ENCODE measurements at regions not wholly inside any gene's neighbourhood (a gene's known extent, or its start where the extent isn't known, plus 50 kb on each side); places are given as distances from the start of the nearest gene placed in this dataset.

DNA sequence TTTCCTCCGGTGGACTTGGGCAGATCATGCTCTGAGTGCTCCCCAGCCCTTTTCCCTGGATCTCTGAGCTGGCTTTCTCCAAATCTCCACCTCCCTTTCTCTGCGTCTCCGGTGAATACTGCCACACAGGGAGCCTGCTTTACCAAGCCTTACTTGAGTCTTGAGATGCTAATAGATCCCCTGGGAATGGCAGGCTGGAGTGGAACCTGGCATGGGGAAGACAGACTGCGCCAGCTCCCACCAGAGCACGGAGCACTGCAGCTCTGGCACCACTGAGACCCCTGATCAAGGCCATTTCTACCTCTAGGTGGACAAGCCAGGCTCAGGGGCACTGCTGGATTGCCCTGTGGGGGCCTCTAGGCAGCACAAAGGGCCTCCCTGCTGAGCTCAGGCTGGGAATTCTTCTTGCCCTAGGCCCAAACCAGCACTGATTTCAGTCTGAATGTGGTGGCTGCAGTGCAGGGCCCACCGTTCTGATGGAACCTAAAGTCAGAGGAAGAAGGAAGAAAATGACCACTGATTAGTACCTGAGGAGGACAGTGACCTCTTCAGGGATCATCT is 74.3 kb upstream of the CRHR1 start:
- TF ChIP-seq POLR2AphosphoS5 (IDR thresholded peaks at IDR 0.05; ENCODE audit: low read depth, low read length): no peak
- TF ChIP-seq, protein P1, sequence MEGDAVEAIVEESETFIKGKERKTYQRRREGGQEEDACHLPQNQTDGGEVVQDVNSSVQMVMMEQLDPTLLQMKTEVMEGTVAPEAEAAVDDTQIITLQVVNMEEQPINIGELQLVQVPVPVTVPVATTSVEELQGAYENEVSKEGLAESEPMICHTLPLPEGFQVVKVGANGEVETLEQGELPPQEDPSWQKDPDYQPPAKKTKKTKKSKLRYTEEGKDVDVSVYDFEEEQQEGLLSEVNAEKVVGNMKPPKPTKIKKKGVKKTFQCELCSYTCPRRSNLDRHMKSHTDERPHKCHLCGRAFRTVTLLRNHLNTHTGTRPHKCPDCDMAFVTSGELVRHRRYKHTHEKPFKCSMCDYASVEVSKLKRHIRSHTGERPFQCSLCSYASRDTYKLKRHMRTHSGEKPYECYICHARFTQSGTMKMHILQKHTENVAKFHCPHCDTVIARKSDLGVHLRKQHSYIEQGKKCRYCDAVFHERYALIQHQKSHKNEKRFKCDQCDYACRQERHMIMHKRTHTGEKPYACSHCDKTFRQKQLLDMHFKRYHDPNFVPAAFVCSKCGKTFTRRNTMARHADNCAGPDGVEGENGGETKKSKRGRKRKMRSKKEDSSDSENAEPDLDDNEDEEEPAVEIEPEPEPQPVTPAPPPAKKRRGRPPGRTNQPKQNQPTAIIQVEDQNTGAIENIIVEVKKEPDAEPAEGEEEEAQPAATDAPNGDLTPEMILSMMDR (IDR thresholded peaks at IDR 0.05): no peak

Measured in Panc1 (cell line).